Mammary epithelial cell (primary cell): ENCODE measurements at regions not wholly inside any gene's neighbourhood (a gene's known extent, or its start where the extent isn't known, plus 50 kb on each side); places are given as distances from the start of the nearest gene placed in this dataset.

ENCODE experiments used
- CTCF ChIP-seq, 2 donors: IDR thresholded peaks in 1 of 2; conservative IDR thresholded peaks in 1 of 2; 2 replicates each; pipeline ENCODE4 v1.5.1; 2011 to 2012; ENCODE audit warnings: inconsistent platforms in 2 of 2, low read length in 2 of 2, mild to moderate bottlenecking in 2 of 2, control low read depth in 1 of 2, low read depth in 1 of 2; ENCODE audit not compliant: insufficient read depth in 1 of 2; ENCODE audit errors: extremely low read depth in 1 of 2
- EZH2 ChIP-seq: IDR thresholded peaks from 2 replicates; pipeline ENCODE4 v1.6.1; 2012; ENCODE audit warnings: low read length, inconsistent platforms, borderline replicate concordance

- TF ChIP-seq CTCF (conservative IDR thresholded peaks at IDR 0.05 in 1 of 2, IDR thresholded peaks at IDR 0.05 in 1 of 2; ENCODE audit: extremely low read depth in 1 of 2, insufficient read depth in 1 of 2, low read depth in 1 of 2, low read length in 2 of 2) (peak; percentile 2 to 19), EZH2 (no peak)
Observed at GRCh38 chr20:60715172-60715571, 536.9 kb upstream of the CDH4 start.
